ENCODE measurements at regions not wholly inside any gene's neighbourhood (a gene's known extent, or its start where the extent isn't known, plus 50 kb on each side); places are given as distances from the start of the nearest gene placed in this dataset.

DNA sequence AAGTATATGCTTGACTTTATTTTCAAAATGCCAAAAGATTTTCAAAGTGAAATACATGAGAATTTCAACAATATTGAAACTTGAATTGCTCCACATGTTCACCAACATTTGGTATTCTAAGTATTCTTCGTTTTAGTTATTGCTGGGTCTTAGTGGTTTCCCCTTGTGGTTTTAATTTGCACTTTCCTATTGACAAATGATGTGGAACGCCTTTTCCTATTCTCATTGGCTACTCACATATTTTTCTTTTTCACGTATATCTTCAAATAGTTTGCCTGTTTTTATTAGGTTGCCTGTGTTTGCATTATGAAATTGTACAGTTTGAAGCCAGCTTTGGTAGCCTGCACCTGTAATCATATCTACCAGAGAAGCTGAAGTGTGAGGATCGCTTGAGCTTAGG lies 405.7 kb upstream of the IRX2 start:
- no peak for TF ChIP-seq POLR2A (IDR thresholded peaks at IDR 0.05)
- TF ChIP-seq, protein P1, sequence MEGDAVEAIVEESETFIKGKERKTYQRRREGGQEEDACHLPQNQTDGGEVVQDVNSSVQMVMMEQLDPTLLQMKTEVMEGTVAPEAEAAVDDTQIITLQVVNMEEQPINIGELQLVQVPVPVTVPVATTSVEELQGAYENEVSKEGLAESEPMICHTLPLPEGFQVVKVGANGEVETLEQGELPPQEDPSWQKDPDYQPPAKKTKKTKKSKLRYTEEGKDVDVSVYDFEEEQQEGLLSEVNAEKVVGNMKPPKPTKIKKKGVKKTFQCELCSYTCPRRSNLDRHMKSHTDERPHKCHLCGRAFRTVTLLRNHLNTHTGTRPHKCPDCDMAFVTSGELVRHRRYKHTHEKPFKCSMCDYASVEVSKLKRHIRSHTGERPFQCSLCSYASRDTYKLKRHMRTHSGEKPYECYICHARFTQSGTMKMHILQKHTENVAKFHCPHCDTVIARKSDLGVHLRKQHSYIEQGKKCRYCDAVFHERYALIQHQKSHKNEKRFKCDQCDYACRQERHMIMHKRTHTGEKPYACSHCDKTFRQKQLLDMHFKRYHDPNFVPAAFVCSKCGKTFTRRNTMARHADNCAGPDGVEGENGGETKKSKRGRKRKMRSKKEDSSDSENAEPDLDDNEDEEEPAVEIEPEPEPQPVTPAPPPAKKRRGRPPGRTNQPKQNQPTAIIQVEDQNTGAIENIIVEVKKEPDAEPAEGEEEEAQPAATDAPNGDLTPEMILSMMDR (IDR thresholded peaks at IDR 0.05) = no peak

Measured in lower leg skin (tissue), 3 donors.